Breast epithelium (tissue), 3 donors: ENCODE measurements at regions not wholly inside any gene's neighbourhood (a gene's known extent, or its start where the extent isn't known, plus 50 kb on each side); places are given as distances from the start of the nearest gene placed in this dataset.

Source experiments
- POLR2A ChIP-seq: fragments of 450-650 bp; IDR thresholded peaks from one replicate; pipeline ENCODE4 v1.6.1; 2016; ENCODE audit warnings: antibody characterized with exemption, mild to moderate bottlenecking, moderate library complexity
- TF ChIP-seq, protein P1 (sequence below), 3 donors: fragments of 450-650 bp; IDR thresholded peaks; one replicate each; pipeline ENCODE4 v1.5.1; 2016 to 2017; ENCODE audit warnings: antibody characterized with exemption in 3 of 3, mild to moderate bottlenecking in 3 of 3, moderate library complexity in 3 of 3

DNA sequence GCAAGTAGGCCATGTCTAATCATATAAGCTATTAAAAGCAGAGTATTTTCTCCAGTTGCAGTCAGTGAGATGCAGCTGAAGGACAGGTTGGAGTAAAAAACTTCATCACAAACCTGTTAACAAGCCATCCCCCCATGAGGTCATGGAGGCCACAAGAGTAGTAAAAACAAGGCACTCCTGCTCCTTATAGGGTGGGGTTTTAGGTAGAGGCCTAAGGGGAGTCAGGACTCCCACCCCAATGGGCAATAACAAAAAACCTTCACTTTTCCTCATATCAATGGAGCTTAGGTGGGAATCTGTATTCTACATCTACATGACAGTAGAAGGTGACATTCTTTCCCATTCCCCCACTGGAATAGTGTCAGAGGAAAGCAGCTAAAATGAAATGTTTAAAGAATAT lies 428.1 kb upstream of the KHDRBS2 start:
- TF ChIP-seq POLR2A: no peak
- TF ChIP-seq, protein P1, sequence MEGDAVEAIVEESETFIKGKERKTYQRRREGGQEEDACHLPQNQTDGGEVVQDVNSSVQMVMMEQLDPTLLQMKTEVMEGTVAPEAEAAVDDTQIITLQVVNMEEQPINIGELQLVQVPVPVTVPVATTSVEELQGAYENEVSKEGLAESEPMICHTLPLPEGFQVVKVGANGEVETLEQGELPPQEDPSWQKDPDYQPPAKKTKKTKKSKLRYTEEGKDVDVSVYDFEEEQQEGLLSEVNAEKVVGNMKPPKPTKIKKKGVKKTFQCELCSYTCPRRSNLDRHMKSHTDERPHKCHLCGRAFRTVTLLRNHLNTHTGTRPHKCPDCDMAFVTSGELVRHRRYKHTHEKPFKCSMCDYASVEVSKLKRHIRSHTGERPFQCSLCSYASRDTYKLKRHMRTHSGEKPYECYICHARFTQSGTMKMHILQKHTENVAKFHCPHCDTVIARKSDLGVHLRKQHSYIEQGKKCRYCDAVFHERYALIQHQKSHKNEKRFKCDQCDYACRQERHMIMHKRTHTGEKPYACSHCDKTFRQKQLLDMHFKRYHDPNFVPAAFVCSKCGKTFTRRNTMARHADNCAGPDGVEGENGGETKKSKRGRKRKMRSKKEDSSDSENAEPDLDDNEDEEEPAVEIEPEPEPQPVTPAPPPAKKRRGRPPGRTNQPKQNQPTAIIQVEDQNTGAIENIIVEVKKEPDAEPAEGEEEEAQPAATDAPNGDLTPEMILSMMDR (IDR thresholded peaks at IDR 0.05): no peak
